IMR-90 (cell line): ENCODE measurements at regions not wholly inside any gene's neighbourhood (a gene's known extent, or its start where the extent isn't known, plus 50 kb on each side); places are given as distances from the start of the nearest gene placed in this dataset.

ENCODE experiments used
- ATAC-seq: fragments of 200-7000 bp; cut with Tn5 transposase; 2 replicates; pipeline ENCODE4 v1.9.1; 2020; ENCODE audit warnings: low read depth, mild to moderate bottlenecking, moderate library complexity
- BruUV-seq: library from RNA; stranded (reverse); fragments of 400-500 nt; replicated peaks from 2 replicates; lab custom pipeline; 2021; lab: Mats Ljungman, UMichigan
- CTCF ChIA-PET: fragments of 300-600 bp; formaldehyde crosslinking; extraction: SDS; loops from one replicate; lab custom pipeline; 2021; ENCODE audit warnings: antibody characterized with exemption; lab: Yijun Ruan, JAX
- POLR2A ChIA-PET: fragments of 300-600 bp; sonication (Branson Sonifier 250); formaldehyde crosslinking; loops from one replicate; lab custom pipeline; 2022; ENCODE audit warnings: antibody characterized with exemption; ENCODE audit not compliant: unreplicated experiment; lab: Charles Lee
- DNase-seq: peaks from one replicate; pipeline ENCODE4 v3.0.0; 2013
- H2AFZ ChIP-seq: replicated peaks from 2 replicates; pipeline ENCODE3; 2013; ENCODE audit warnings: low read length, mild to moderate bottlenecking; ENCODE audit not compliant: poor library complexity
- H2AK5ac ChIP-seq: 2 replicates; pipeline ENCODE4 v1.6.1; 2013; ENCODE audit warnings: low read depth, low read length, inconsistent platforms
- H2AK9ac ChIP-seq: replicated peaks from 2 replicates; pipeline ENCODE3; 2013; ENCODE audit warnings: mild to moderate bottlenecking, low read depth, low read length, moderate library complexity; ENCODE audit not compliant: poor library complexity
- H2BK120ac ChIP-seq: 2 replicates; pipeline ENCODE4 v1.6.1; 2013; ENCODE audit warnings: low read depth, low read length, inconsistent platforms
- H2BK15ac ChIP-seq: 3 replicates; pipeline ENCODE4 v1.6.1; 2013; ENCODE audit warnings: low read depth, low read length, inconsistent platforms
- H2BK20ac ChIP-seq: 2 replicates; pipeline ENCODE4 v1.6.1; 2013; ENCODE audit warnings: low read depth, mild to moderate bottlenecking, inconsistent platforms, low read length, moderate library complexity
- H2BK5ac ChIP-seq: 2 replicates; pipeline ENCODE4 v1.6.1; 2013; ENCODE audit warnings: mild to moderate bottlenecking, low read depth, low read length, inconsistent platforms; ENCODE audit not compliant: poor library complexity, severe bottlenecking
- H3K14ac ChIP-seq: replicated peaks from 2 replicates; pipeline ENCODE4 v1.6.1; 2013; ENCODE audit warnings: low read depth, low read length, inconsistent platforms
- H3K18ac ChIP-seq: 2 replicates; pipeline ENCODE4 v1.6.1; 2013; ENCODE audit warnings: low read depth, low read length, control low read depth
- H3K23ac ChIP-seq: 2 replicates; pipeline ENCODE4 v1.6.1; 2013; ENCODE audit warnings: low read depth, low read length, inconsistent platforms
- H3K27ac ChIP-seq: 2 replicates; pipeline ENCODE4 v1.5.1; 2013; ENCODE audit warnings: mild to moderate bottlenecking, control low read depth, low read length; ENCODE audit not compliant: insufficient read depth
- H3K27me3 ChIP-seq: 2 replicates; pipeline ENCODE4 v1.6.1; 2013; ENCODE audit warnings: low read length; ENCODE audit not compliant: control insufficient read depth, insufficient read depth
- H3K36me3 ChIP-seq: 2 replicates; pipeline ENCODE4 v1.6.1; 2013; ENCODE audit warnings: low read length, mixed read lengths; ENCODE audit not compliant: control insufficient read depth, insufficient read depth
- H3K4ac ChIP-seq: 2 replicates; pipeline ENCODE4 v1.6.1; 2013; ENCODE audit warnings: low read depth, low read length, inconsistent platforms
- H3K4me1 ChIP-seq: 2 replicates; pipeline ENCODE4 v1.6.1; 2013; ENCODE audit warnings: low read length, mixed read lengths; ENCODE audit not compliant: control insufficient read depth, insufficient read depth
- H3K4me2 ChIP-seq: 2 replicates; pipeline ENCODE4 v1.6.1; 2013; ENCODE audit warnings: low read depth, mild to moderate bottlenecking, control low read depth, low read length, moderate library complexity
- H3K4me3 ChIP-seq: 2 replicates; pipeline ENCODE4 v1.5.1; 2013; ENCODE audit warnings: low read depth, mild to moderate bottlenecking, control low read depth, low read length, moderate library complexity; ENCODE audit not compliant: insufficient read depth
- H3K56ac ChIP-seq: 2 replicates; pipeline ENCODE4 v1.6.1; 2013; ENCODE audit warnings: low read length, inconsistent platforms; ENCODE audit not compliant: insufficient read depth; ENCODE audit errors: extremely low read depth
- H3K79me1 ChIP-seq, 2 experiments: 2 replicates each; pipeline ENCODE4 v1.6.1; 2013; ENCODE audit warnings: low read length in 2 of 2, inconsistent platforms in 1 of 2, low read depth in 1 of 2
- H3K9ac ChIP-seq: 2 replicates; pipeline ENCODE4 v1.6.1; 2013; ENCODE audit warnings: low read depth, low read length, control low read depth
- H3K9me1 ChIP-seq: 2 replicates; pipeline ENCODE4 v1.6.1; 2013; ENCODE audit warnings: low read length, inconsistent platforms; ENCODE audit not compliant: insufficient read depth
- H3K9me3 ChIP-seq: 2 replicates; pipeline ENCODE4 v1.6.1; 2013; ENCODE audit warnings: low read length; ENCODE audit not compliant: control insufficient read depth, insufficient read depth
- H4K20me1 ChIP-seq: 2 replicates; pipeline ENCODE4 v1.6.1; 2013; ENCODE audit warnings: low read length, inconsistent platforms; ENCODE audit not compliant: insufficient read depth
- H4K5ac ChIP-seq: 2 replicates; pipeline ENCODE4 v1.6.1; 2013; ENCODE audit warnings: mild to moderate bottlenecking, low read depth, low read length, control low read depth
- H4K8ac ChIP-seq, 2 experiments: 2 replicates each; pipeline ENCODE4 v1.6.1; 2013; ENCODE audit warnings: low read depth in 2 of 2, low read length in 2 of 2, control low read depth in 1 of 2, inconsistent platforms in 1 of 2
- H4K91ac ChIP-seq: 2 replicates; pipeline ENCODE4 v1.6.1; 2013; ENCODE audit warnings: low read depth, low read length, inconsistent platforms; ENCODE audit not compliant: insufficient read depth
- CEBPB ChIP-seq: IDR thresholded peaks from 2 replicates; pipeline ENCODE4 v1.6.1; 2012; ENCODE audit warnings: low read depth, low read length, improper control_type of control experiment
- CHD1 ChIP-seq: IDR thresholded peaks from 2 replicates; pipeline ENCODE4 v1.6.1; 2012; ENCODE audit warnings: low read depth, low read length, improper control_type of control experiment
- MAFK ChIP-seq: IDR thresholded peaks from 2 replicates; pipeline ENCODE4 v1.6.1; 2012; ENCODE audit warnings: low read depth, low read length, improper control_type of control experiment
- MXI1 ChIP-seq: IDR thresholded peaks from 2 replicates; pipeline ENCODE4 v1.6.1; 2012; ENCODE audit warnings: low read depth, mild to moderate bottlenecking, low read length, moderate library complexity, borderline replicate concordance
- POLR2A ChIP-seq: IDR thresholded peaks from 2 replicates; pipeline ENCODE4 v1.6.1; 2012; ENCODE audit warnings: mild to moderate bottlenecking, low read depth, low read length
- RAD21 ChIP-seq: IDR thresholded peaks from 2 replicates; pipeline ENCODE4 v1.6.1; 2012; ENCODE audit warnings: low read length, improper control_type of control experiment
- RFX5 ChIP-seq: IDR thresholded peaks from 2 replicates; pipeline ENCODE4 v1.8.0; 2012; ENCODE audit warnings: low read depth, mild to moderate bottlenecking, low read length, moderate library complexity
- SMC3 ChIP-seq: fragments of 150-350 bp; IDR thresholded peaks from 2 replicates; pipeline ENCODE4 v1.6.1; 2016; ENCODE audit warnings: low read depth, mild to moderate bottlenecking, antibody characterized with exemption, low read length, moderate library complexity
- WGBS, 2 experiments: methylation state at CpG; one replicate each; pipeline versions ENCODE4 v1.1.5 to v1.1.7; 2013; ENCODE audit warnings: missing lambda C conversion rate in 2 of 2; ENCODE audit not compliant: insufficient read length in 1 of 2; ENCODE audit errors: extremely low coverage in 2 of 2; 5-methylcytosine and 5-hydroxymethylcytosine counted together
- dilution Hi-C: fragments of 300-500 bp; cut with HindIII; formaldehyde crosslinking; loops from one replicate; pipeline ENCODE4 v1.14.3; 2018; ENCODE audit warnings: low sequenced_read_pairs; ENCODE audit not compliant: unreplicated experiment
- in situ Hi-C: fragments of 300-500 bp; cut with MboI; formaldehyde crosslinking; loops from 3 replicates; pipeline ENCODE4 v1.14.3; 2019; ENCODE audit warnings: low sequenced_read_pairs, inconsistent platforms, mixed read lengths
- intact Hi-C: fragments of 100-400 bp; cut with micrococcal nuclease; formaldehyde crosslinking; loops from 2 replicates; pipeline ENCODE4 v1.10.0; 2022

DNA sequence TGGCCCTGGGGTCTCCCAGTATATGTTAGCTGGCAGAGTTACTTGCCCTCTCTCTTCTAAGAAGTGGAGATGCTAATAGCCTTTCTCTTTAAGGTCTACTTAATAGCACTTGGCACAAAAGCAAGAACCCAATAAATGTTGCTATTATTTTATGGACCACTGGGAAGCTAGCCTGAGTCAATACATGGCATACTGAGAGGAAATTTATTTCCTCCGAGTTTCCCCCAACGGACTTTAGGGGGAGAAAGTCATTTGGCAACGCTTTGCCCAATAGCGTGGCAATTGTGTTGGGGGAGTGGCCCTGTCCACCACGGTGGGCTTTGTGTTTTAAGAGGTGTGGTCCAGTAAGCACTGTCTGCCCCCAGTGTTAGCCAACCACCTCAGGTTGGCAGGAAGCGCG lies 87.4 kb upstream of the SMNDC1 start:
- Histone ChIP-seq H4K91ac (peak overlapping the region; percentile 46; the same call in 1 of the 2 replicates), H3K9me1 (peaks cover 12% of the 10 kb centered on the region), H4K20me1 (no peaks in the 10 kb centered on the region), H2AK5ac (peak overlapping the region; percentile 94), H3K4ac (peak overlapping the region; percentile 58; the same call in 1 of the 2 replicates), H3K4me1 (peaks cover 17% of the 10 kb centered on the region), H3K9ac (no peak overlapping the region), H2AK9ac (peak overlapping the region; percentile 25), H3K27ac (no peak overlapping the region), H3K36me3 (no peaks in the 10 kb centered on the region), H3K4me2 (no peak overlapping the region), H2BK5ac (no peak overlapping the region), H2BK20ac (peak overlapping the region; percentile 23; the same call in 1 of the 2 replicates), H3K14ac (peak overlapping the region; percentile 15), H3K79me1 (no peaks in the 10 kb centered on the region), H4K5ac (peak overlapping the region; percentile 76; the same call in 1 of the 2 replicates), H3K18ac (no peak overlapping the region; the same call in 1 of the 2 replicates), H3K27me3 (no peaks in the 10 kb centered on the region), H2BK120ac (peak overlapping the region; percentile 71; the same call in 1 of the 2 replicates), H3K9me3 (no peaks in the 10 kb centered on the region), H3K4me3 (no peak overlapping the region), H3K56ac (no peak overlapping the region), H2BK15ac (peak overlapping the region; percentile 69; the same call in 2 of the 3 replicates), H2AFZ (no peak overlapping the region), H4K8ac (peak overlapping the region; percentile 63 to 68), H3K23ac (no peak overlapping the region)
- POLR2A ChIA-PET = no interaction called here
- ATAC-seq = no peak
- dilution Hi-C loops = no loop called here
- WGBS, 2 experiments = no CpG with 5 or more reads among the region's 7 CpGs
- BruUV-seq = no TSS peak
- CTCF ChIA-PET = no interaction called here
- DNase-seq = no peak
- in situ Hi-C loops = no loop called here
- TF ChIP-seq MAFK (no peak), MXI1 (no peak), POLR2A (no peak), CHD1 (no peak), RAD21 (no peak), RFX5 (no peak), CEBPB (no peak), SMC3 (no peak)
- intact Hi-C loops = no loop called here
